Uterus (tissue), 3 donors: ENCODE measurements at regions not wholly inside any gene's neighbourhood (a gene's known extent, or its start where the extent isn't known, plus 50 kb on each side); places are given as distances from the start of the nearest gene placed in this dataset.

Experiments
- DNase-seq, 2 donors: peaks; one replicate each; pipeline ENCODE4 v3.0.0-alpha.2; 2019 to 2020
- H3K27ac ChIP-seq, 2 donors: fragments of 200-600 bp; sonication (generic); 1 replicate in 1 of 2; 2 replicates in 1 of 2; pipeline ENCODE4 v1.5.1; 2016 to 2018
- H3K27me3 ChIP-seq, 2 donors: fragments of 200-600 bp; sonication (generic); one replicate each; pipeline ENCODE4 v1.5.1; 2018 to 2019; ENCODE audit warnings: control low read depth in 1 of 2
- H3K36me3 ChIP-seq, 2 donors: fragments of 200-600 bp; sonication (generic); one replicate each; pipeline ENCODE4 v1.5.1; 2019; ENCODE audit warnings: control low read depth in 1 of 2
- H3K4me1 ChIP-seq, 2 donors: fragments of 200-600 bp; sonication (generic); one replicate each; pipeline ENCODE4 v1.5.1; 2018 to 2019; ENCODE audit warnings: control low read depth in 1 of 2
- H3K4me3 ChIP-seq, 2 donors: fragments of 200-600 bp; sonication (generic); 1 replicate in 1 of 2; 2 replicates in 1 of 2; pipeline ENCODE4 v1.5.1; 2018 to 2019; ENCODE audit warnings: mild to moderate bottlenecking in 1 of 2
- H3K9me3 ChIP-seq, 2 donors: fragments of 200-600 bp; sonication (generic); one replicate each; pipeline ENCODE4 v1.5.1; 2019; ENCODE audit warnings: control low read depth in 1 of 2
- POLR2A ChIP-seq, 2 donors: fragments of 450-650 bp; IDR thresholded peaks; one replicate each; pipeline ENCODE4 v1.6.1; 2016; ENCODE audit warnings: antibody characterized with exemption in 2 of 2, mild to moderate bottlenecking in 1 of 2, moderate library complexity in 1 of 2
- intact Hi-C: fragments of 100-400 bp; cut with DNase I; formaldehyde crosslinking; loops from one replicate; pipeline ENCODE4 v1.15.1; 2023; ENCODE audit warnings: low total_unique reads
- TF ChIP-seq, protein P1 (sequence below), 4 experiments: fragments of 200-600 bp in 2 of 4; fragments of 450-650 bp in 2 of 4; sonication (generic) in 2 of 4; IDR thresholded peaks; one replicate each; pipeline ENCODE4 v1.5.1; 2016 to 2019; ENCODE audit warnings: antibody characterized with exemption in 4 of 4, mild to moderate bottlenecking in 2 of 4, moderate library complexity in 1 of 4
- donor health status: DM: yes; HTN: yes; CAD: no.

- no peaks in the 10 kb centered on the region for H3K36me3 ChIP-seq
- peaks cover 0 to 5% of the 10 kb centered on the region in 2 donors for H3K27me3 ChIP-seq
- no peaks in the 10 kb centered on the region for H3K9me3 ChIP-seq
- no peak overlapping the region for H3K4me3 ChIP-seq
- H3K27ac ChIP-seq, result no peak overlapping the region
- no peak for TF ChIP-seq POLR2A (IDR thresholded peaks at IDR 0.05)
- TF ChIP-seq, protein P1, sequence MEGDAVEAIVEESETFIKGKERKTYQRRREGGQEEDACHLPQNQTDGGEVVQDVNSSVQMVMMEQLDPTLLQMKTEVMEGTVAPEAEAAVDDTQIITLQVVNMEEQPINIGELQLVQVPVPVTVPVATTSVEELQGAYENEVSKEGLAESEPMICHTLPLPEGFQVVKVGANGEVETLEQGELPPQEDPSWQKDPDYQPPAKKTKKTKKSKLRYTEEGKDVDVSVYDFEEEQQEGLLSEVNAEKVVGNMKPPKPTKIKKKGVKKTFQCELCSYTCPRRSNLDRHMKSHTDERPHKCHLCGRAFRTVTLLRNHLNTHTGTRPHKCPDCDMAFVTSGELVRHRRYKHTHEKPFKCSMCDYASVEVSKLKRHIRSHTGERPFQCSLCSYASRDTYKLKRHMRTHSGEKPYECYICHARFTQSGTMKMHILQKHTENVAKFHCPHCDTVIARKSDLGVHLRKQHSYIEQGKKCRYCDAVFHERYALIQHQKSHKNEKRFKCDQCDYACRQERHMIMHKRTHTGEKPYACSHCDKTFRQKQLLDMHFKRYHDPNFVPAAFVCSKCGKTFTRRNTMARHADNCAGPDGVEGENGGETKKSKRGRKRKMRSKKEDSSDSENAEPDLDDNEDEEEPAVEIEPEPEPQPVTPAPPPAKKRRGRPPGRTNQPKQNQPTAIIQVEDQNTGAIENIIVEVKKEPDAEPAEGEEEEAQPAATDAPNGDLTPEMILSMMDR (IDR thresholded peaks at IDR 0.05), result no peak
- no peaks in the 10 kb centered on the region for H3K4me1 ChIP-seq
- DNase-seq, result no peak
- intact Hi-C loops, result no loop called here
These were observed 281.1 kb downstream of the FAT3 start for GRCh38 chr11:92505689-92506088.

DNA sequence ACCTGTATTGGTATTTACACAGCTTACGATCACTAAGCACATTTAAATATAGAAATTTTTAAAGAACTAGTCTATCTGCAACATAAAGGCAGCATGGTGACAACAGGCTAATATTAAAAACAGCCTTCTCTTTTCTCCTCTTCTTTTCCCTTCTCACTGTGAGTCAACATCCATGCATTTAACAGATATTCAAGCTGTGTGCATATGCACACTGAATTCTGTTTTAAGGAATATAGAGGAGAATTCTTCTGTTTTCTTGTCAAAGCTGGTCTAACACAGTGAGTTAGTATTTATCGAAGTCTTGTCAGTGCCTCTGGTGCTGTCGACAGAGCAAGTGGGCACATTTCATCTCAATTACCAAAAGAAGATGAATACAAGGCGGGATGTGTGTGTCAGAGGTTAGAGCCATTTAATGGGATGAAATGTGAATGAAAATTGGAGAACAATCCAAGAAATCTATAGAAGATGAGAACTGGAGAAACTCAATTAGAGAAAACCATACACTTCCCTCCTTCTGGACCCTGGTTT is 282.3 kb downstream of the FAT3 start:
- Histone ChIP-seq H3K9me3 (no peaks in the 10 kb centered on the region), H3K36me3 (no peaks in the 10 kb centered on the region), H3K27ac (no peak overlapping the region), H3K4me1 (no peaks in the 10 kb centered on the region), H3K4me3 (no peak overlapping the region), H3K27me3 (peaks cover 0 to 5% of the 10 kb centered on the region in 2 donors)
- TF ChIP-seq POLR2A (IDR thresholded peaks at IDR 0.05), result no peak
- TF ChIP-seq, protein P1 (IDR thresholded peaks at IDR 0.05), result no peak
- DNase-seq, result no peak
- intact Hi-C loops, result no loop called here

- no peaks in the 10 kb centered on the region for H3K36me3 ChIP-seq
- H3K4me3 ChIP-seq, result no peak overlapping the region
- no peak for DNase-seq
- no peaks in the 10 kb centered on the region for H3K27me3 ChIP-seq
- no peaks in the 10 kb centered on the region for H3K9me3 ChIP-seq
- intact Hi-C loops, result no loop called here
- TF ChIP-seq, protein P1 (IDR thresholded peaks at IDR 0.05), result no peak
- TF ChIP-seq POLR2A (IDR thresholded peaks at IDR 0.05), result no peak
- H3K4me1 ChIP-seq, result no peaks in the 10 kb centered on the region
- no peak overlapping the region for H3K27ac ChIP-seq
These were observed 286.0 kb downstream of the FAT3 start for GRCh38 chr11:92510591-92510990.

- Histone ChIP-seq H3K4me1 (no peaks in the 10 kb centered on the region), H3K27ac (no peak overlapping the region), H3K27me3 (no peaks in the 10 kb centered on the region), H3K9me3 (no peaks in the 10 kb centered on the region), H3K4me3 (no peak overlapping the region), H3K36me3 (no peaks in the 10 kb centered on the region)
- DNase-seq, result no peak
- intact Hi-C loops, result no loop called here
- TF ChIP-seq, protein P1 (IDR thresholded peaks at IDR 0.05), result no peak
- TF ChIP-seq POLR2A (IDR thresholded peaks at IDR 0.05), result no peak
These were observed 287.0 kb downstream of the FAT3 start for GRCh38 chr11:92511522-92512203.

- intact Hi-C loops, result no loop called here
- Histone ChIP-seq H3K36me3 (no peaks in the 10 kb centered on the region), H3K27me3 (no peaks in the 10 kb centered on the region), H3K27ac (no peak overlapping the region), H3K4me1 (no peaks in the 10 kb centered on the region), H3K9me3 (no peaks in the 10 kb centered on the region), H3K4me3 (no peak overlapping the region)
- TF ChIP-seq POLR2A (IDR thresholded peaks at IDR 0.05), result no peak
- TF ChIP-seq, protein P1 (IDR thresholded peaks at IDR 0.05), result no peak
- DNase-seq, result no peak
These were observed 287.6 kb downstream of the FAT3 start for GRCh38 chr11:92512204-92512569.
